NCI-H524 (cell line): ENCODE measurements at regions not wholly inside any gene's neighbourhood (a gene's known extent, or its start where the extent isn't known, plus 50 kb on each side); places are given as distances from the start of the nearest gene placed in this dataset.

Source experiments
- DNase-seq, 2 experiments: peaks; one replicate each; lab custom pipeline; 2025; lab: John Stamatoyannopoulos, UW

GRCh38 chr6:129778793-129779192, 68.8 kb upstream of the ARHGAP18 start:
- DNase-seq: no peak

GRCh38 chr6:129777371-129777770, 67.4 kb upstream of the ARHGAP18 start:
- DNase-seq: no peak

GRCh38 chr6:129776542-129777330, 66.8 kb upstream of the ARHGAP18 start:
- no peak for DNase-seq

GRCh38 chr6:129774697-129775447, 64.9 kb upstream of the ARHGAP18 start:
- DNase-seq: peak; percentile 79 to 84

- DNase-seq: no peak
These were observed 63.3 kb upstream of the ARHGAP18 start for GRCh38 chr6:129773304-129773703.

GRCh38 chr6:129771678-129772077, 61.7 kb upstream of the ARHGAP18 start:
- DNase-seq: no peak

- peak; percentile 60 to 87 for DNase-seq
These were observed 58.0 kb upstream of the ARHGAP18 start for GRCh38 chr6:129767776-129768485.

- peak; percentile 86 to 94 for DNase-seq
These were observed 57.2 kb upstream of the ARHGAP18 start for GRCh38 chr6:129766959-129767728.

- no peak for DNase-seq
These were observed 54.9 kb upstream of the ARHGAP18 start for GRCh38 chr6:129764761-129765407.

- no peak for DNase-seq
These were observed 50.0 kb upstream of the ARHGAP18 start for GRCh38 chr6:129759796-129760605.
